IMR-90 (cell line): ENCODE measurements at regions not wholly inside any gene's neighbourhood (a gene's known extent, or its start where the extent isn't known, plus 50 kb on each side); places are given as distances from the start of the nearest gene placed in this dataset.

Experiments used
- ATAC-seq: fragments of 200-7000 bp; cut with Tn5 transposase; 2 replicates; pipeline ENCODE4 v1.9.1; 2020; ENCODE audit warnings: low read depth, mild to moderate bottlenecking, moderate library complexity
- BruUV-seq: library from RNA; stranded (reverse); fragments of 400-500 nt; replicated peaks from 2 replicates; lab custom pipeline; 2021; lab: Mats Ljungman, UMichigan
- CTCF ChIA-PET: fragments of 300-600 bp; formaldehyde crosslinking; extraction: SDS; loops from one replicate; lab custom pipeline; 2021; ENCODE audit warnings: antibody characterized with exemption; lab: Yijun Ruan, JAX
- POLR2A ChIA-PET: fragments of 300-600 bp; sonication (Branson Sonifier 250); formaldehyde crosslinking; loops from one replicate; lab custom pipeline; 2022; ENCODE audit warnings: antibody characterized with exemption; ENCODE audit not compliant: unreplicated experiment; lab: Charles Lee
- DNase-seq: peaks from one replicate; pipeline ENCODE4 v3.0.0; 2013
- H2AFZ ChIP-seq: replicated peaks from 2 replicates; pipeline ENCODE3; 2013; ENCODE audit warnings: low read length, mild to moderate bottlenecking; ENCODE audit not compliant: poor library complexity
- H2AK5ac ChIP-seq: 2 replicates; pipeline ENCODE4 v1.6.1; 2013; ENCODE audit warnings: low read depth, low read length, inconsistent platforms
- H2AK9ac ChIP-seq: replicated peaks from 2 replicates; pipeline ENCODE3; 2013; ENCODE audit warnings: mild to moderate bottlenecking, low read depth, low read length, moderate library complexity; ENCODE audit not compliant: poor library complexity
- H2BK120ac ChIP-seq: 2 replicates; pipeline ENCODE4 v1.6.1; 2013; ENCODE audit warnings: low read depth, low read length, inconsistent platforms
- H2BK15ac ChIP-seq: 3 replicates; pipeline ENCODE4 v1.6.1; 2013; ENCODE audit warnings: low read depth, low read length, inconsistent platforms
- H2BK20ac ChIP-seq: 2 replicates; pipeline ENCODE4 v1.6.1; 2013; ENCODE audit warnings: low read depth, mild to moderate bottlenecking, inconsistent platforms, low read length, moderate library complexity
- H2BK5ac ChIP-seq: 2 replicates; pipeline ENCODE4 v1.6.1; 2013; ENCODE audit warnings: mild to moderate bottlenecking, low read depth, low read length, inconsistent platforms; ENCODE audit not compliant: poor library complexity, severe bottlenecking
- H3K14ac ChIP-seq: replicated peaks from 2 replicates; pipeline ENCODE4 v1.6.1; 2013; ENCODE audit warnings: low read depth, low read length, inconsistent platforms
- H3K18ac ChIP-seq: 2 replicates; pipeline ENCODE4 v1.6.1; 2013; ENCODE audit warnings: low read depth, low read length, control low read depth
- H3K23ac ChIP-seq: 2 replicates; pipeline ENCODE4 v1.6.1; 2013; ENCODE audit warnings: low read depth, low read length, inconsistent platforms
- H3K27ac ChIP-seq: 2 replicates; pipeline ENCODE4 v1.5.1; 2013; ENCODE audit warnings: mild to moderate bottlenecking, control low read depth, low read length; ENCODE audit not compliant: insufficient read depth
- H3K27me3 ChIP-seq: 2 replicates; pipeline ENCODE4 v1.6.1; 2013; ENCODE audit warnings: low read length; ENCODE audit not compliant: control insufficient read depth, insufficient read depth
- H3K36me3 ChIP-seq: 2 replicates; pipeline ENCODE4 v1.6.1; 2013; ENCODE audit warnings: low read length, mixed read lengths; ENCODE audit not compliant: control insufficient read depth, insufficient read depth
- H3K4ac ChIP-seq: 2 replicates; pipeline ENCODE4 v1.6.1; 2013; ENCODE audit warnings: low read depth, low read length, inconsistent platforms
- H3K4me1 ChIP-seq: 2 replicates; pipeline ENCODE4 v1.6.1; 2013; ENCODE audit warnings: low read length, mixed read lengths; ENCODE audit not compliant: control insufficient read depth, insufficient read depth
- H3K4me2 ChIP-seq: 2 replicates; pipeline ENCODE4 v1.6.1; 2013; ENCODE audit warnings: low read depth, mild to moderate bottlenecking, control low read depth, low read length, moderate library complexity
- H3K4me3 ChIP-seq: 2 replicates; pipeline ENCODE4 v1.5.1; 2013; ENCODE audit warnings: low read depth, mild to moderate bottlenecking, control low read depth, low read length, moderate library complexity; ENCODE audit not compliant: insufficient read depth
- H3K56ac ChIP-seq: 2 replicates; pipeline ENCODE4 v1.6.1; 2013; ENCODE audit warnings: low read length, inconsistent platforms; ENCODE audit not compliant: insufficient read depth; ENCODE audit errors: extremely low read depth
- H3K79me1 ChIP-seq, 2 experiments: 2 replicates each; pipeline ENCODE4 v1.6.1; 2013; ENCODE audit warnings: low read length in 2 of 2, inconsistent platforms in 1 of 2, low read depth in 1 of 2
- H3K9ac ChIP-seq: 2 replicates; pipeline ENCODE4 v1.6.1; 2013; ENCODE audit warnings: low read depth, low read length, control low read depth
- H3K9me1 ChIP-seq: 2 replicates; pipeline ENCODE4 v1.6.1; 2013; ENCODE audit warnings: low read length, inconsistent platforms; ENCODE audit not compliant: insufficient read depth
- H3K9me3 ChIP-seq: 2 replicates; pipeline ENCODE4 v1.6.1; 2013; ENCODE audit warnings: low read length; ENCODE audit not compliant: control insufficient read depth, insufficient read depth
- H4K20me1 ChIP-seq: 2 replicates; pipeline ENCODE4 v1.6.1; 2013; ENCODE audit warnings: low read length, inconsistent platforms; ENCODE audit not compliant: insufficient read depth
- H4K5ac ChIP-seq: 2 replicates; pipeline ENCODE4 v1.6.1; 2013; ENCODE audit warnings: mild to moderate bottlenecking, low read depth, low read length, control low read depth
- H4K8ac ChIP-seq, 2 experiments: 2 replicates each; pipeline ENCODE4 v1.6.1; 2013; ENCODE audit warnings: low read depth in 2 of 2, low read length in 2 of 2, control low read depth in 1 of 2, inconsistent platforms in 1 of 2
- H4K91ac ChIP-seq: 2 replicates; pipeline ENCODE4 v1.6.1; 2013; ENCODE audit warnings: low read depth, low read length, inconsistent platforms; ENCODE audit not compliant: insufficient read depth
- NFE2L2 ChIP-seq: fragments of 150-350 bp; IDR thresholded peaks from 2 replicates; pipeline ENCODE4 v1.6.1; 2016; ENCODE audit warnings: low read depth, mild to moderate bottlenecking, low read length
- USF2 ChIP-seq: fragments of 150-350 bp; IDR thresholded peaks from 2 replicates; pipeline ENCODE4 v1.6.1; 2017; ENCODE audit warnings: mild to moderate bottlenecking, antibody characterized with exemption, low read length, low read depth
- WGBS, 2 experiments: methylation state at CpG; one replicate each; pipeline versions ENCODE4 v1.1.5 to v1.1.7; 2013; ENCODE audit warnings: missing lambda C conversion rate in 2 of 2; ENCODE audit not compliant: insufficient read length in 1 of 2; ENCODE audit errors: extremely low coverage in 2 of 2; 5-methylcytosine and 5-hydroxymethylcytosine counted together
- dilution Hi-C: fragments of 300-500 bp; cut with HindIII; formaldehyde crosslinking; loops from one replicate; pipeline ENCODE4 v1.14.3; 2018; ENCODE audit warnings: low sequenced_read_pairs; ENCODE audit not compliant: unreplicated experiment
- in situ Hi-C: fragments of 300-500 bp; cut with MboI; formaldehyde crosslinking; loops from 3 replicates; pipeline ENCODE4 v1.14.3; 2019; ENCODE audit warnings: low sequenced_read_pairs, inconsistent platforms, mixed read lengths
- intact Hi-C: fragments of 100-400 bp; cut with micrococcal nuclease; formaldehyde crosslinking; loops from 2 replicates; pipeline ENCODE4 v1.10.0; 2022

DNA sequence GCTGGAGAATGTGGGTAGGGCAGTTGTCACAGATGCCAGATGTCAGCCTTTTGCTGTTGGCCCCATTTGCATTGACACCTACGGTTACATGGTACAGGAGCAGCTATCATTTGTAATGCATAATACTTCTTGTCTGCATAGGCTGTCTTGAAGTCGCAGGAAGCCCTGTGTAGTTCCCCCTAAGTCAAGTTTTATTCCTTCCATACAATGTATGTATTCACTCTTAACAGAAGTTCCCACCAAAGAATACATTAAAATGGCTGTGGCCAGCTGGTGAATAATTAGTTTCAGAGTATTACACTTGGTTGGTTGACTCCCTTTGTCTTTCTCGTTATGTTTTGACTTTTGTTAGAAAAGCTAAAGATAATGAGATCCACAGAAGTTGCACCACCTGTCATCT, 1169.0 kb downstream of the REEP3 start:
- no CpG with 5 or more reads among the region's 3 CpGs for WGBS, 2 experiments
- no peak overlapping the region for H2BK20ac ChIP-seq
- intact Hi-C loops (no loop called here), dilution Hi-C loops (no loop called here), in situ Hi-C loops (no loop called here)
- CTCF ChIA-PET, result interaction anchor here (0.5 kb wide), 1 partner anchor 852 kb away, joined by 5 read pairs; no protein-coding TSS in a partner anchor
- no peak overlapping the region for H3K14ac ChIP-seq
- no peak overlapping the region for H2BK120ac ChIP-seq
- ATAC-seq (no peak), DNase-seq (no peak)
- POLR2A ChIA-PET, result no interaction called here
- no peaks in the 10 kb centered on the region for H4K20me1 ChIP-seq
- no peak for TF ChIP-seq USF2
- TF ChIP-seq NFE2L2, result no peak
- no peak overlapping the region for H3K4me3 ChIP-seq
- no peak overlapping the region for H4K5ac ChIP-seq
- no peaks in the 10 kb centered on the region for H3K4me1 ChIP-seq
- no peak overlapping the region for H2AFZ ChIP-seq
- no peak overlapping the region for H3K4ac ChIP-seq
- H2BK5ac ChIP-seq, result no peak overlapping the region
- H3K23ac ChIP-seq, result no peak overlapping the region
- H3K4me2 ChIP-seq, result no peak overlapping the region
- no peak overlapping the region for H4K8ac ChIP-seq
- H3K9me3 ChIP-seq, result no peaks in the 10 kb centered on the region
- no peak overlapping the region for H3K18ac ChIP-seq
- no peak overlapping the region for H2AK5ac ChIP-seq
- H4K91ac ChIP-seq, result no peak overlapping the region
- H3K27ac ChIP-seq, result no peak overlapping the region
- H3K9ac ChIP-seq, result no peak overlapping the region
- H3K36me3 ChIP-seq, result no peaks in the 10 kb centered on the region
- no peak overlapping the region for H2BK15ac ChIP-seq
- no peaks in the 10 kb centered on the region for H3K27me3 ChIP-seq
- no peaks in the 10 kb centered on the region for H3K79me1 ChIP-seq
- no peaks in the 10 kb centered on the region for H3K9me1 ChIP-seq
- BruUV-seq, result no TSS peak
- H3K56ac ChIP-seq, result no peak overlapping the region
- no peak overlapping the region for H2AK9ac ChIP-seq
